ENCODE measurements at regions not wholly inside any gene's neighbourhood (a gene's known extent, or its start where the extent isn't known, plus 50 kb on each side); places are given as distances from the start of the nearest gene placed in this dataset.

- TF ChIP-seq, protein P1, sequence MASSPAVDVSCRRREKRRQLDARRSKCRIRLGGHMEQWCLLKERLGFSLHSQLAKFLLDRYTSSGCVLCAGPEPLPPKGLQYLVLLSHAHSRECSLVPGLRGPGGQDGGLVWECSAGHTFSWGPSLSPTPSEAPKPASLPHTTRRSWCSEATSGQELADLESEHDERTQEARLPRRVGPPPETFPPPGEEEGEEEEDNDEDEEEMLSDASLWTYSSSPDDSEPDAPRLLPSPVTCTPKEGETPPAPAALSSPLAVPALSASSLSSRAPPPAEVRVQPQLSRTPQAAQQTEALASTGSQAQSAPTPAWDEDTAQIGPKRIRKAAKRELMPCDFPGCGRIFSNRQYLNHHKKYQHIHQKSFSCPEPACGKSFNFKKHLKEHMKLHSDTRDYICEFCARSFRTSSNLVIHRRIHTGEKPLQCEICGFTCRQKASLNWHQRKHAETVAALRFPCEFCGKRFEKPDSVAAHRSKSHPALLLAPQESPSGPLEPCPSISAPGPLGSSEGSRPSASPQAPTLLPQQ (tag by site-specific recombination; IDR thresholded peaks at IDR 0.05), result no peak
- TF ChIP-seq, protein P2, sequence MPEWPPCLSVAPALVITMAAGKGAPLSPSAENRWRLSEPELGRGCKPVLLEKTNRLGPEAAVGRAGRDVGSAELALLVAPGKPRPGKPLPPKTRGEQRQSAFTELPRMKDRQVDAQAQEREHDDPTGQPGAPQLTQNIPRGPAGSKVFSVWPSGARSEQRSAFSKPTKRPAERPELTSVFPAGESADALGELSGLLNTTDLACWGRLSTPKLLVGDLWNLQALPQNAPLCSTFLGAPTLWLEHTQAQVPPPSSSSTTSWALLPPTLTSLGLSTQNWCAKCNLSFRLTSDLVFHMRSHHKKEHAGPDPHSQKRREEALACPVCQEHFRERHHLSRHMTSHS (tag by site-specific recombination; IDR thresholded peaks at IDR 0.05), result no peak
- TF ChIP-seq ZNF324 (tag by site-specific recombination; IDR thresholded peaks at IDR 0.05) (no peak), ZNF280C (tag by site-specific recombination; IDR thresholded peaks at IDR 0.05) (no peak), YY1 (tag by site-specific recombination; IDR thresholded peaks at IDR 0.05) (no peak), ZNF654 (tag by site-specific recombination; IDR thresholded peaks at IDR 0.05; ENCODE audit: low read depth) (no peak), KLF1 (tag by site-specific recombination; IDR thresholded peaks at IDR 0.05) (no peak)
Measured at GRCh38 chr12:30519535-30519934, 176.1 kb downstream of the IPO8 start (continued).

- no peak for TF ChIP-seq GLI2 (tag by site-specific recombination; IDR thresholded peaks at IDR 0.05; ENCODE audit: borderline replicate concordance, low read depth)
- TF ChIP-seq, protein P1 (tag by site-specific recombination; IDR thresholded peaks at IDR 0.05), result no peak
- TF ChIP-seq WT1 (tag by site-specific recombination; IDR thresholded peaks at IDR 0.05), result no peak
- no peak for TF ChIP-seq ZNF280D (tag by site-specific recombination; IDR thresholded peaks at IDR 0.05)
- no peak for TF ChIP-seq ZNF791 (tag by site-specific recombination; IDR thresholded peaks at IDR 0.05)
- no peak for TF ChIP-seq ZNF558 (tag by site-specific recombination; IDR thresholded peaks at IDR 0.05)
- H3K4me3 ChIP-seq (ENCODE audit: low read depth, low read length), result no peak overlapping the region
- no peak overlapping the region for H3K27ac ChIP-seq (ENCODE audit: extremely low read depth, low read depth, low read length)
- H3K4me1 ChIP-seq (ENCODE audit: control insufficient read depth, insufficient read depth, low read length), result no peaks in the 10 kb centered on the region
- no peaks in the 10 kb centered on the region for H3K36me3 ChIP-seq (ENCODE audit: control insufficient read depth in 2 of 2, insufficient read depth in 1 of 2, low read length in 2 of 2)
- CTCF ChIA-PET, result interaction anchor here (1.0 kb wide), 1 partner anchor 290 kb away, joined by 3 read pairs; no protein-coding TSS in a partner anchor
- H3K9me3 ChIP-seq (ENCODE audit: control insufficient read depth, insufficient read depth, low read depth, low read length), result no peaks in the 10 kb centered on the region
- POLR2A ChIA-PET, result no interaction called here
Measured at GRCh38 chr12:30517320-30517719, 178.3 kb downstream of the IPO8 start.

DNA sequence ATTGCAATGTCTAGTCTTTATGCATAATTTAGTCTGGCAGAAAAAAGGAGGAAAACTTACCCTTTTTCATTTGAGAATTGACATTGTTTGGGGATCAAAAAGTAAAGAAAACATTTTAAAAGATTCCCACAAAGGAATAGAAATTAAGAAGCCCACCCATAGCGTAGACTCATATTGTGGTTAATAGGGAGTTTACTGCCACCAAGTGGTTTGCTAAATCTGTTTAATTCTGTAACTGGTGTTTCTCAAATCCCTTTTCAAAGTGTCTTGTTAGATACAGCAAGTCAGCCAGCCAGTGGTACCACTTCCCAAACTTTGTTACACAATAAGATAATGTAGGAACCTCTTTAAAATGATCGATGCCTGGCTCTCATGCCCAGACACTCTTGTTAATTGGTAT lies 180.3 kb downstream of the IPO8 start:
- no peak overlapping the region for H3K27ac ChIP-seq (ENCODE audit: extremely low read depth, low read depth, low read length)
- CTCF ChIA-PET, result no interaction called here
- TF ChIP-seq ZNF610 (tag by site-specific recombination; IDR thresholded peaks at IDR 0.05; ENCODE audit: borderline replicate concordance), result no peak
- peak; percentile 31 for TF ChIP-seq ZNF654 (tag by site-specific recombination; IDR thresholded peaks at IDR 0.05; ENCODE audit: low read depth)
- TF ChIP-seq, protein P3, sequence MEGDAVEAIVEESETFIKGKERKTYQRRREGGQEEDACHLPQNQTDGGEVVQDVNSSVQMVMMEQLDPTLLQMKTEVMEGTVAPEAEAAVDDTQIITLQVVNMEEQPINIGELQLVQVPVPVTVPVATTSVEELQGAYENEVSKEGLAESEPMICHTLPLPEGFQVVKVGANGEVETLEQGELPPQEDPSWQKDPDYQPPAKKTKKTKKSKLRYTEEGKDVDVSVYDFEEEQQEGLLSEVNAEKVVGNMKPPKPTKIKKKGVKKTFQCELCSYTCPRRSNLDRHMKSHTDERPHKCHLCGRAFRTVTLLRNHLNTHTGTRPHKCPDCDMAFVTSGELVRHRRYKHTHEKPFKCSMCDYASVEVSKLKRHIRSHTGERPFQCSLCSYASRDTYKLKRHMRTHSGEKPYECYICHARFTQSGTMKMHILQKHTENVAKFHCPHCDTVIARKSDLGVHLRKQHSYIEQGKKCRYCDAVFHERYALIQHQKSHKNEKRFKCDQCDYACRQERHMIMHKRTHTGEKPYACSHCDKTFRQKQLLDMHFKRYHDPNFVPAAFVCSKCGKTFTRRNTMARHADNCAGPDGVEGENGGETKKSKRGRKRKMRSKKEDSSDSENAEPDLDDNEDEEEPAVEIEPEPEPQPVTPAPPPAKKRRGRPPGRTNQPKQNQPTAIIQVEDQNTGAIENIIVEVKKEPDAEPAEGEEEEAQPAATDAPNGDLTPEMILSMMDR (tag by site-specific recombination; IDR thresholded peaks at IDR 0.05), result 0 out of 2 replicates have a peak, but pooled peaks have one; percentile 15
- POLR2A ChIA-PET, result no interaction called here
- no peak overlapping the region for H3K4me3 ChIP-seq (ENCODE audit: low read depth, low read length)
- H3K9me3 ChIP-seq (ENCODE audit: control insufficient read depth, insufficient read depth, low read depth, low read length), result no peaks in the 10 kb centered on the region
- no peaks in the 10 kb centered on the region for H3K4me1 ChIP-seq (ENCODE audit: control insufficient read depth, insufficient read depth, low read length)
- no peaks in the 10 kb centered on the region for H3K36me3 ChIP-seq (ENCODE audit: control insufficient read depth in 2 of 2, insufficient read depth in 1 of 2, low read length in 2 of 2)

Data from HEK293 (cell line).